Middle frontal gyrus (tissue), 1 donor: ENCODE measurements at regions not wholly inside any gene's neighbourhood (a gene's known extent, or its start where the extent isn't known, plus 50 kb on each side); places are given as distances from the start of the nearest gene placed in this dataset.

Experiments used
- DNase-seq: peaks from one replicate; pipeline ENCODE4 v3.0.0-alpha.2; 2015; ENCODE audit warnings: low spot score; ENCODE audit errors: extremely low spot score

DNA sequence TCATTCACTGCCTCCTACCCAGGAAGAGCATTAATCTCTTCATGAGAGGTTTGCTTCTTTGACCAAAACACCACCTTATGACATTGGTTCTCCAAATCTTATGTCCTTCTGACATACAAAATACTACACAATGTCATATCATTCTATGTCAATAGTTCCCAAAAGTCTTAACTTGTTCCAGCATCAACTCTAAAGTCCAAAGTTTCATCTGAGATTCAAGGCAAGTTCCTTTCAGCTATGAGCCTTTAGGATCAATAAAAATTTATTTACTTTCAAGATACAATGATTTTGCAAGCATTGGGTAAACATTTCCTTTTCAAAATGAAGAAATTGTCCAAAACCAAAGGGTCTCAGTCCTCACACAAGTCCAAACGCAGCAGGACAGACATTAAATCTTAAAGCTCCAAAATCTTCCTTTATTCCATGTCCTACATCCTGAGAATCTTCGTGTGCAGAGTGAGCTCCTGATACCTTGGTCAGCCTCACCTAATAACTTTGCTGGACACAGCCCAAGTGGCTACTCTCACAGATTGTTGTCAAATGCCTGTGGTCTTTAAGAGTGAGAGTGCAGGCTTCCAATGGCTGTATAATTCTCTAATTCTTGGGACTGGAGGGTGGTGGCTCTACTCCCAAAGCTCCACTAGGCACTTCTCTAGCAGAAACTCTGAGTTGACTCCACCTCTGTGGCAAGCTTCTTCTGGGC, 1668.2 kb downstream of the HACE1 start:
- no peak for DNase-seq

GRCh38 chr6:103184776-103185175, 1674.9 kb downstream of the HACE1 start:
- DNase-seq = no peak

- DNase-seq = no peak
Observed at GRCh38 chr6:103183831-103184411, 1675.8 kb downstream of the HACE1 start.

DNA sequence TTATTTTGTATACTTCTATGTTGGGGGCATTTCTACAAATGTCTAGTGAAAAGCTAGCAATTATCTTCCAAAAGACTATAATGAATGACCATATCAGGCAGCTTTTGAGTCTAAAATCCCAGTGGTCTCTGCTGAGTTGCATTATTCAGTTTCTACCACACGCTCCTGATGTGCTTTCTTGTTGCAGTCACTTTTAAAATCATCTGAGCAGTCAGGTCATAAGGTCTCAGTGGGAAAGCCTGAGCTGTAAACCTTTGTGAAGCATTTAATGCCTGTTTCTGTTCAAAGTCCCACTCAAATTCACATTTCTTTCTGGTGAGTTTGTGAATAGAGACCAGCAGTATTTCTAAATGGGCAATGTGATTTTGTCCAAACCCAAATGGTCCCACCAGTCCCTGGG, 1681.5 kb downstream of the HACE1 start:
- no peak for DNase-seq

DNA sequence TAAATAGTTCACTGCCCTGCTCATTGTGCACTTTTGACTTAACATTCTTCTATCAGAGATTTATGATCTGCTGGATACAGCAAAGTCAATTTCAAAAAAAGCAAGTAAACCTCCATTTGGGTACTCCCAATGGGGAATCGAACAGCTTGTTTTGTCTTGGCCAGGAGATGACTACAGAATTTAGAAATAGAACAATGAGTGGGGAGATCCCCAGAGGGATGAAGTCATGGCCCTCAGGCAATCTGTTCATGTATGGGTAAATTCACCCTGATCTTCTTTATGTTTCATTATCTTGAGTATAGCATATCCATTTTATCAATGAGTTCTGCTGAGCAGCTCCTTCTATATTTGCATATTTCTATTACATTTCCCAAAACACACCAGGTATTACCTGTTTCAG, 1681.9 kb downstream of the HACE1 start:
- DNase-seq = no peak

DNA sequence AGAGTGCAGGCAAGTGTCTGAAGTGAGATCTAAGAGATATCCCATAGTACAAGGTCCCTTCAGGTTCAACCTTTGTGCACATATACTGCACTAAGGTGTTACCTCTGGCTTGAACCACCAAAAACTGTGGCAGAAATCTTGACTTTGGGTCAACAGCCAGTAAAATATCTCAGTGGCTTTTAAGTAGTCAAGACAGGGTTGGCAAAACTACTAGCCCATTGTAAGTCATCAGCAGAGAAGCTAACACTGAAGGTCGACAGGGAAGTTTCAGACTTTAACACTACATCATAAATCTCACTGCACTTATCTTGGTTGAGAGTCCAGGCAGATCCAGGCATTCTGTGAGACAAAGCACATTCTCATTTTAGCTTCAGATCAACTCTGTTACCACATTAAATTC, 1684.7 kb downstream of the HACE1 start:
- no peak for DNase-seq

- no peak for DNase-seq
Observed at GRCh38 chr6:103167345-103168071, 1692.2 kb downstream of the HACE1 start.

DNA sequence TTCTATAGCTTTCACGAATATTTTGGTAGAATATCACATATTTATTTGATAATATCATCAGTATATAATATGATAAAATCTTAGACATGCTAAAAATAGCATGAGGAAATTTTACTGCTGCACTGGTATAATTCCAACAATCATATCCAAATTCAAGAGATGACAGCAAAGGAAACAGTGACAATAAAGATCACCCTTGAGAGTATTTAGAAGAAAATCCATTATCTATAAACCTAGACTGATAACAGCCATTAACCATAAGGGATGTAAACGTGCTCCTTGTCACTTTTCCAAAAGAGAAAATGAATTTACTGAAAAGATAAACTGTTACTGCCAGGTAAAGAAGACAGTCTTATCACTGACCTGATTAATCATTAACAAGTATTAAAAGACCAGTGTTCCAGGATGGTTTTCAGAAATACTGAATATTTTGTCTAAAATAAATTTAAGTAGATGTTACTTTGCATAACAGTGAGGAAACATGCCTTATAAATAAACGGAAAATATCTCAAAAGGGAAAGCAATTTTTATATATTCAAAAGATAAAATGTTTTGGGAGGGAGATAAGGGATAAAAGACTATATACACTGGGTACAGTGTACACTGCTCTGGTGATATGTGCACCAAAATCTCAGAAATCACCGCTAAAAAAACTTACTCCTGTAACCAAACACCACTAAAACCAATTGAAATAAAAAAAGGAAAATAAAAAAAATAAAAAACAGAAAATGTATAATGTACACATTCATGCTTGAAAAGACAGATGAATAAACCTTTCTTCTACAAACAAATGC, 1704.7 kb downstream of the HACE1 start:
- no peak for DNase-seq

DNA sequence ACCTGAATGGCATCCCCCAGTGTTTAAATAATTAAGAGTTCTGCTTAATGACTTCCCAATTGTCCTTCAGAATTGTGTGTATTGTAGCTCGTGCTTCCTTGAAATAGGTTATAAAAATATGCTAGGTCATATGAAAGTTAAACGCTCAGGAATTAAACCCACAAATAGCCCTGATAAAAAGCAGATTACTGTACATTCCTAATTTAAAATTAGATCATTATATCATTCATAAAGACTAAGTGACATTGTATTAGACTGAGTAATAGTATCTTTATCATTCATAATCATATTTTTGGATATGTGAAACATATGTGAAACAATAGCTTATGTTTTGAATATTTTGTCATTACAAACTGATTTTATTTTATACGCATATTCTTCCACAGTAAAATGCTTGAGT, 1706.7 kb downstream of the HACE1 start:
- DNase-seq = no peak

- DNase-seq = no peak
Observed at GRCh38 chr6:103142902-103143301, 1716.8 kb downstream of the HACE1 start.

- DNase-seq = no peak
Observed at GRCh38 chr6:103140308-103141027, 1719.3 kb downstream of the HACE1 start.

GRCh38 chr6:103139377-103139776, 1720.3 kb downstream of the HACE1 start:
- DNase-seq = no peak

- DNase-seq = no peak
Observed at GRCh38 chr6:103124471-103124870, 1731.0 kb downstream of the GRIK2 start.

DNA sequence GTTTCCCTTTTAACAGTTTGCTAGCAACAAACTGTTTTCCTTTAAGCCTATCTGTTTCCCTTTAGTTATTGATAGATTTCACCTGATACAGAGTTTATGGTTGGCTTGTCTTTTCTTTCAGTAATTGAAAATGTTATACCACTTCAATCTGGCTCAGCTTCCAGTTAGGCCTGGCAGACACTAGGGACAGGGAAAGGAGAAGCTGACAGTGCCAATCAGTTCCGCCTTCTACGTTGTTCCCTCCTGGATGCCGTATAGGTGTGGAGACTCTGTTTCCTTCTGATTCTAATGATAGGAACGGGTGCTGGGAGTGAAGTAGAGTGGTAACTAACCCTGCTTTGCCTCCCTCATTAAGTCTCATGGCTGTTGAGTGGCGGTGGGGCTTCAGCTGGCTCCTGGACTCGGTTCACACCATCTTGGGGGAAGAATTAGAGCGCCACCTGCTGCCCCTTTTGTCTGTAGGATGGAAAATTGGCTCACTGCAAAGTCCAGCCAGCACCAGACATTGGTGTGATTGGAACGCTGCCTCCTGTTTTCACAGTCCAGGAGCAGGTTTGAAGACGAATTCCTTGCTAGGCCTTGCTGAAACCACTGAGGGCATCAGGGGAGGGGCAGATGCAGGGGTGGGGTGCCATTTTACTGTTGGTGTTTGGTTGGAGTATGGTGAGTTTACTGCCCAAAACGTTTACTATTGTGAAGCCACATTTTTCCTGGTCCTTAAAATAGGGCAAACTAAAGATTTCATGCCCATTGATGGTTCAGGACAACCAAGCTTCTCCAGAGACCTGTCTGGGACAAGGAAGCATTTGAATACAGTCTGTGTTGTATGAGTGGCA, 1729.5 kb downstream of the GRIK2 start:
- DNase-seq = no peak

GRCh38 chr6:103119056-103119455, 1725.5 kb downstream of the GRIK2 start:
- DNase-seq = no peak

DNA sequence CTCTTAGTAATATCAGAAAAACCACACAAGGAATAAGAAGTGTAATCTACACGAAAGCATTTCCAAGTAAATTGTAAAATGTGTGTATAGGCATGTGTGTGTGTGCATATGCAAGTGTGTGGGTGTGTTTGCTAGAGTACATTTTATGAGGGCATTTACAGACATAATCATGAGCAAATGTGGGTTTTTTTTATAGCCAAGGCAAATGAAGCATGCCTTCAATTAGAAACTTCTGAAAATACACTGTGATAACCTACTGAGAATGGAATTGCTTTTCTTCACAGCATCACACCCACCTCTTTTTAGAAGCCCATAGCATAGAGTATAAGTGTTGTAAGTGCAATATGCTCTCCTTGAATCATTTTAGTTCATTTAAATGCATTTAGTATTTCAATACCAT, 1721.1 kb downstream of the GRIK2 start:
- no peak for DNase-seq

- no peak for DNase-seq
Observed at GRCh38 chr6:103113416-103113815, 1719.9 kb downstream of the GRIK2 start.

DNA sequence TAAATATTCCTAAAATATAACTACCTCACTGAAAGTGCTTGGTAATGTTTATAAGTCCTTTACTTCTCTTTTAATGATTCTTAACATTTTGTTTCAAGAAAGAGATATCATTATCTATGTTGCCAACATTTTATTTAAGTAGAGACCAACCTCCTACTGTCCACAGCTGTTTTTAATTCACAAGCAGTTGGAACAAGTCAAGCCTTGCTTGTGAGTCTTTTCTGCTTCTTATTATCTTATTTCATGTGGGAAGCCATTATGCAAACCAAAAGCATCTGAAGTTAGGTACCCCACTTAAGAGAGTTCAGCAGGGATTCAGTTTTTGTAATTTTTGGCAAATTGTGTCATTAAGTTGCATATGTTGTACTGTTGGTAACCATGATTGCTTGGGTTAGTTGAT, 1714.5 kb downstream of the GRIK2 start:
- DNase-seq = no peak

GRCh38 chr6:103105686-103106085, 1712.2 kb downstream of the GRIK2 start:
- DNase-seq = no peak

GRCh38 chr6:103101267-103101666, 1707.8 kb downstream of the GRIK2 start:
- no peak for DNase-seq
